PC-9 (cell line): ENCODE measurements at regions not wholly inside any gene's neighbourhood (a gene's known extent, or its start where the extent isn't known, plus 50 kb on each side); places are given as distances from the start of the nearest gene placed in this dataset.

ENCODE experiments used
- BruUV-seq: library from RNA; stranded (reverse); fragments of 400-500 nt; replicated peaks from 2 replicates; lab custom pipeline; 2021; lab: Mats Ljungman, UMichigan
- CTCF ChIA-PET: fragments of 300-600 bp; sonication (Branson Sonifier 250); formaldehyde crosslinking; loops from one replicate; lab custom pipeline; 2022; ENCODE audit warnings: antibody characterized with exemption; lab: Charles Lee
- POLR2A ChIA-PET: fragments of 300-600 bp; sonication (Branson Sonifier 250); formaldehyde crosslinking; loops from one replicate; lab custom pipeline; 2022; ENCODE audit warnings: antibody characterized with exemption; ENCODE audit not compliant: unreplicated experiment; lab: Charles Lee
- DNase-seq, 2 experiments: peaks; one replicate each; pipeline versions ENCODE4 v3.0.0 to v3.0.0-alpha.2; 2015 to 2022; ENCODE audit warnings: mixed read lengths in 1 of 2
- H2AFZ ChIP-seq: fragments of 200-600 bp; sonication (generic); 2 replicates; pipeline ENCODE4 v1.8.1; 2017; ENCODE audit warnings: antibody characterized with exemption
- H3F3A ChIP-seq: fragments of 200-600 bp; sonication (generic); 2 replicates; pipeline ENCODE4 v1.8.1; 2017; ENCODE audit warnings: antibody characterized with exemption, mild to moderate bottlenecking, low read depth; ENCODE audit not compliant: insufficient read depth
- H3K27ac ChIP-seq: fragments of 200-600 bp; sonication (generic); 2 replicates; pipeline ENCODE4 v1.6.1; 2016; ENCODE audit warnings: mixed run types
- H3K27me3 ChIP-seq: fragments of 200-600 bp; sonication (generic); 2 replicates; pipeline ENCODE4 v1.6.1; 2016; ENCODE audit warnings: low read depth, mixed run types; ENCODE audit not compliant: insufficient read depth
- H3K36me3 ChIP-seq: fragments of 200-600 bp; sonication (generic); 2 replicates; pipeline ENCODE4 v1.6.1; 2016; ENCODE audit warnings: low read depth, mixed run types
- H3K4me1 ChIP-seq: fragments of 200-600 bp; sonication (generic); replicated peaks from 2 replicates; pipeline ENCODE4 v1.6.1; 2016; ENCODE audit warnings: mixed run types; ENCODE audit not compliant: insufficient read depth
- H3K4me2 ChIP-seq: fragments of 200-600 bp; sonication (generic); 2 replicates; pipeline ENCODE4 v1.6.1; 2017; ENCODE audit warnings: mixed run types
- H3K4me3 ChIP-seq: fragments of 200-600 bp; sonication (generic); 2 replicates; pipeline ENCODE4 v1.6.1; 2016; ENCODE audit warnings: mixed run types
- H3K79me2 ChIP-seq: fragments of 200-600 bp; sonication (generic); 2 replicates; pipeline ENCODE4 v1.6.1; 2017; ENCODE audit warnings: low read depth, mixed run types
- H3K9me2 ChIP-seq: fragments of 200-600 bp; sonication (generic); 2 replicates; pipeline ENCODE4 v1.8.1; 2017; ENCODE audit warnings: mild to moderate bottlenecking; ENCODE audit not compliant: insufficient read depth
- H3K9me3 ChIP-seq: fragments of 200-600 bp; sonication (generic); 2 replicates; pipeline ENCODE4 v1.8.1; 2016; ENCODE audit warnings: low read depth; ENCODE audit not compliant: insufficient read depth
- H4K20me1 ChIP-seq: fragments of 200-600 bp; sonication (generic); 2 replicates; pipeline ENCODE4 v1.8.1; 2017; ENCODE audit not compliant: insufficient read depth
- EZH2 ChIP-seq: fragments of 200-600 bp; sonication (generic); IDR thresholded peaks from 2 replicates; pipeline ENCODE4 v1.8.0; 2017; ENCODE audit warnings: antibody characterized with exemption, low read depth
- intact Hi-C: fragments of 100-400 bp; cut with micrococcal nuclease; formaldehyde crosslinking; loops from one replicate; pipeline ENCODE4 v1.10.0; 2022; ENCODE audit not compliant: unreplicated experiment
- TF ChIP-seq, protein P1 (sequence below): fragments of 200-600 bp; sonication (generic); conservative IDR thresholded peaks from 2 replicates; pipeline ENCODE4 v1.6.1; 2017; ENCODE audit warnings: mixed run types, antibody characterized with exemption, mild to moderate bottlenecking, moderate library complexity

DNA sequence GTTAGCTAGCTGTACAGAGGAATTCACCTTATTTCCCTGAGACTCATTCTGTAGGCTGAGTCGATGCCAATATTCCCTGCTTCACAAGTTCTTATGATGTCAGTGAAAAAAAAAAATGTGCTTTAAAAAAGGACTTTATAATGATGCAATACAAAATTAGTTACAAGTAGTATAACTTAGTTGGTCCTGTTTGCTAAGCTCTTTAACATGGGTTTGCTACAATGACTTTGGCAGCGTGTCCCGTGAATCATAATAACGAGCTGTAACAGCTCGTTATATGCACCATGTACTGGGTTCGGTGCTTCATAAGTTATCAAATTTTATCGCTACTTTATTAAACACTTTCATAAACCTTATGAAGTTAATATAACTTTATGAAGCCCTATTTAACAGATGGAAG, 349.7 kb downstream of the LMX1A start:
- intact Hi-C loops = no loop called here
- Histone ChIP-seq H3K4me1 (no peaks in the 10 kb centered on the region), H3K4me2 (no peak overlapping the region), H2AFZ (no peak overlapping the region), H3K9me3 (no peaks in the 10 kb centered on the region), H3K36me3 (no peaks in the 10 kb centered on the region), H3K79me2 (no peaks in the 10 kb centered on the region), H3K4me3 (no peak overlapping the region), H4K20me1 (no peaks in the 10 kb centered on the region), H3K27ac (no peak overlapping the region), H3K27me3 (peaks cover 5% of the 10 kb centered on the region; the same call in 1 of the 2 replicates), H3K9me2 (no peaks in the 10 kb centered on the region), H3F3A (no peaks in the 10 kb centered on the region)
- BruUV-seq = no TSS peak
- no peak for DNase-seq
- TF ChIP-seq, protein P1, sequence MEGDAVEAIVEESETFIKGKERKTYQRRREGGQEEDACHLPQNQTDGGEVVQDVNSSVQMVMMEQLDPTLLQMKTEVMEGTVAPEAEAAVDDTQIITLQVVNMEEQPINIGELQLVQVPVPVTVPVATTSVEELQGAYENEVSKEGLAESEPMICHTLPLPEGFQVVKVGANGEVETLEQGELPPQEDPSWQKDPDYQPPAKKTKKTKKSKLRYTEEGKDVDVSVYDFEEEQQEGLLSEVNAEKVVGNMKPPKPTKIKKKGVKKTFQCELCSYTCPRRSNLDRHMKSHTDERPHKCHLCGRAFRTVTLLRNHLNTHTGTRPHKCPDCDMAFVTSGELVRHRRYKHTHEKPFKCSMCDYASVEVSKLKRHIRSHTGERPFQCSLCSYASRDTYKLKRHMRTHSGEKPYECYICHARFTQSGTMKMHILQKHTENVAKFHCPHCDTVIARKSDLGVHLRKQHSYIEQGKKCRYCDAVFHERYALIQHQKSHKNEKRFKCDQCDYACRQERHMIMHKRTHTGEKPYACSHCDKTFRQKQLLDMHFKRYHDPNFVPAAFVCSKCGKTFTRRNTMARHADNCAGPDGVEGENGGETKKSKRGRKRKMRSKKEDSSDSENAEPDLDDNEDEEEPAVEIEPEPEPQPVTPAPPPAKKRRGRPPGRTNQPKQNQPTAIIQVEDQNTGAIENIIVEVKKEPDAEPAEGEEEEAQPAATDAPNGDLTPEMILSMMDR = no peak
- no peak for TF ChIP-seq EZH2
- CTCF ChIA-PET = no interaction called here
- POLR2A ChIA-PET = no interaction called here

DNA sequence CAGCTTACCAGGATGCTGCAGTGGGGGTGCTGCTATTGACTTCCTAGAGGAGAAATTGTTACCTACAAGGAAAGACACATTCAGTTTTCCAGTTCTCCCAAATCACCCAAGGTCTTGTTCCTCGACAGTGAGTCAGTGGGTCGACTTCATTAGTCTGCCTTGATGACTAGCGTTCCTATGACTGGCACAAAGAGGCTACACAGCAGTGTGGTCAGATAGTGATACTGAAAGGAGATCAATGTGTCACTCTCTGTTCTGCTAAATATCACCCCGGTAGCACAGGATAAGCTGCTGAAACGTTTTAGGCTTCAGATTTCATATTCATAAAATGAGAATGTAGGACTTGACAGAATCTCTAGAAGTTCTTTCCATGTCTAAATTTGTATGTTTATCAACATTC, 357.4 kb downstream of the LMX1A start:
- Histone ChIP-seq H2AFZ (no peak overlapping the region), H3K9me2 (no peaks in the 10 kb centered on the region), H3K79me2 (no peaks in the 10 kb centered on the region), H3K9me3 (no peaks in the 10 kb centered on the region; the same call in 1 of the 2 replicates), H3K4me1 (no peaks in the 10 kb centered on the region), H3K36me3 (no peaks in the 10 kb centered on the region), H3K4me3 (no peak overlapping the region), H3K27me3 (no peaks in the 10 kb centered on the region), H3K4me2 (no peak overlapping the region), H4K20me1 (no peaks in the 10 kb centered on the region), H3K27ac (no peak overlapping the region), H3F3A (no peaks in the 10 kb centered on the region)
- intact Hi-C loops = no loop called here
- ChIA-PET POLR2A (no interaction called here), CTCF (no interaction called here)
- TF ChIP-seq, protein P1 = no peak
- TF ChIP-seq EZH2 = no peak
- no peak for DNase-seq
- no TSS peak for BruUV-seq

DNA sequence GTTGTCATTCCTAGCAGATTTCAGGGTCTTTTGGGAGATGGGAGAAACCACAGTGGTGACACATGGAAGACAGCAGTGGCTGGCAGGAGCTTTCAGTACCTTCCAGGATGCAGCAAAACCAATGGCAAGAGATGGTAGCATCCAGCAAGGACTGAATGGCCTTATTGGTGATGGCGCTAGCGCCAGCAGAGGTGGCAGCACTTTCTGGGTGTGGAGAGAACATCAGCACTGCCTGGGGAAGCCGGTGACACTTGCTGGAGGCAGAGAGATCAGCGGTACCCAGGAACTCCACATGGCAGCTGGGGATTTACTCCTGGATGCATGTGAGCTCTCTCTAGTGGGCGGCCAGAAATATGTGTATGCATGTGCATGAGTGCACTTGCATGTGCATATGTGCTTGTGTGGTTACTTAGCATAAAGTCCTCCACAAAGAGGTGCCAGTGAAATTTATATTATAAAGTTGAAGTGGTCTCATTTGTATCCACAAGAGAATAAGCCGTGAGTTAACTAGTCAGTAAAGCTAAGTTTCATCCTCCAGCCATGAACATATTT, 364.7 kb downstream of the LMX1A start:
- Histone ChIP-seq H4K20me1 (no peaks in the 10 kb centered on the region), H3K4me2 (no peak overlapping the region), H3F3A (no peaks in the 10 kb centered on the region), H3K9me2 (no peaks in the 10 kb centered on the region), H3K79me2 (no peaks in the 10 kb centered on the region), H2AFZ (no peak overlapping the region), H3K9me3 (no peaks in the 10 kb centered on the region), H3K27ac (no peak overlapping the region), H3K4me1 (no peaks in the 10 kb centered on the region), H3K4me3 (no peak overlapping the region), H3K27me3 (0 out of 2 replicates have a peak, but pooled peaks cover 5% of the 10 kb centered on the region), H3K36me3 (no peaks in the 10 kb centered on the region)
- TF ChIP-seq, protein P1 = no peak
- TF ChIP-seq EZH2 = no peak
- no TSS peak for BruUV-seq
- DNase-seq = no peak
- POLR2A ChIA-PET = no interaction called here
- intact Hi-C loops = no loop called here
- CTCF ChIA-PET = no interaction called here
